Endothelial cell of umbilical vein (primary cell): ENCODE measurements at regions not wholly inside any gene's neighbourhood (a gene's known extent, or its start where the extent isn't known, plus 50 kb on each side); places are given as distances from the start of the nearest gene placed in this dataset.

Experiments
- BruUV-seq: library from RNA; stranded (reverse); fragments of 400-500 nt; replicated peaks from 2 replicates; lab custom pipeline; 2021; lab: Mats Ljungman, UMichigan
- CTCF ChIA-PET: fragments of 300-600, 350-600 bp; sonication (Branson Sonifier 250); formaldehyde crosslinking; loops from one replicate; lab custom pipeline; 2021; ENCODE audit warnings: antibody characterized with exemption, inconsistent platforms; lab: Charles Lee
- POLR2A ChIA-PET: fragments of 300-600, 350-600 bp; sonication (Branson Sonifier 250); formaldehyde crosslinking; loops from one replicate; lab custom pipeline; 2021; ENCODE audit warnings: antibody characterized with exemption, inconsistent platforms; lab: Charles Lee
- DNase-seq: peaks from one replicate; pipeline ENCODE4 v3.0.0-alpha.2; 2011; ENCODE audit warnings: low read depth, low spot score
- FAIRE-seq: peaks from 2 replicates; lab custom pipeline; 2011; peaks lifted over from hg19 to GRCh38; lab: Jason Lieb, UNC
- H2AFZ ChIP-seq: 2 replicates; pipeline ENCODE4 v1.6.0; 2012; ENCODE audit warnings: low read depth, low read length, control low read depth, inconsistent platforms
- H3K27ac ChIP-seq: 2 replicates; pipeline ENCODE4 v1.5.1; 2011; ENCODE audit warnings: low read depth, mild to moderate bottlenecking, control low read depth, low read length, moderate library complexity; ENCODE audit not compliant: insufficient read depth
- H3K27me3 ChIP-seq, 2 experiments: 2 replicates each; pipeline versions ENCODE4 v1.6.0 to v1.6.1; 2011; ENCODE audit warnings: low read length in 2 of 2, mixed read lengths in 1 of 2; ENCODE audit not compliant: control insufficient read depth in 2 of 2, insufficient read depth in 2 of 2
- H3K36me3 ChIP-seq, 2 experiments: 2 replicates in 1 of 2; 3 replicates in 1 of 2; pipeline ENCODE4 v1.5.1; 2011; ENCODE audit warnings: low read length in 2 of 2, mild to moderate bottlenecking in 1 of 2, moderate library complexity in 1 of 2; ENCODE audit not compliant: control insufficient read depth in 2 of 2, insufficient read depth in 2 of 2; ENCODE audit errors: extremely low read depth in 1 of 2
- H3K4me1 ChIP-seq: 3 replicates; pipeline ENCODE4 v1.5.1; 2011; ENCODE audit warnings: mild to moderate bottlenecking, low read length; ENCODE audit not compliant: control insufficient read depth, insufficient read depth; ENCODE audit errors: extremely low read depth
- H3K4me2 ChIP-seq: 2 replicates; pipeline ENCODE4 v1.6.1; 2011; ENCODE audit warnings: low read length, control low read depth, mixed read lengths; ENCODE audit not compliant: insufficient read depth
- H3K4me3 ChIP-seq, 3 experiments: fragments of 200-600 bp in 1 of 3; sonication (generic), shearing (Covaris generic) in 1 of 3; replicated peaks in 1 of 3; 2 replicates each; pipeline ENCODE4 v1.5.1; 2011 to 2016; ENCODE audit warnings: control low read depth in 3 of 3, low read length in 3 of 3, mild to moderate bottlenecking in 2 of 3, inconsistent platforms in 1 of 3, low read depth in 1 of 3, moderate library complexity in 1 of 3; ENCODE audit not compliant: insufficient read depth in 1 of 3
- H3K79me2 ChIP-seq: 2 replicates; pipeline ENCODE4 v1.6.0; 2012; ENCODE audit warnings: low read length, inconsistent platforms; ENCODE audit not compliant: control insufficient read depth, insufficient read depth
- H3K9ac ChIP-seq: replicated peaks from 2 replicates; pipeline ENCODE3; 2011; ENCODE audit warnings: low read length, control low read depth; ENCODE audit not compliant: insufficient read depth; ENCODE audit errors: extremely low read depth
- H3K9me1 ChIP-seq: replicated peaks from 3 replicates; pipeline ENCODE4 v1.6.0; 2011; ENCODE audit warnings: mild to moderate bottlenecking, low read length; ENCODE audit not compliant: control insufficient read depth, insufficient read depth; ENCODE audit errors: extremely low read depth
- H3K9me3 ChIP-seq: replicated peaks from 2 replicates; pipeline ENCODE4 v1.5.1; 2012; ENCODE audit warnings: low read length, inconsistent platforms; ENCODE audit not compliant: control insufficient read depth, insufficient read depth
- H4K20me1 ChIP-seq: replicated peaks from 2 replicates; pipeline ENCODE3; 2011; ENCODE audit warnings: mild to moderate bottlenecking, low read length; ENCODE audit not compliant: control insufficient read depth, insufficient read depth; ENCODE audit errors: extremely low read depth
- EZH2 ChIP-seq: IDR thresholded peaks from 2 replicates; pipeline ENCODE4 v1.6.1; 2012; ENCODE audit warnings: borderline replicate concordance, low read depth, mild to moderate bottlenecking, moderate library complexity, low read length, inconsistent platforms; ENCODE audit not compliant: severe bottlenecking
- FOS ChIP-seq: IDR thresholded peaks from 2 replicates; pipeline ENCODE4 v1.6.1; 2011; ENCODE audit warnings: mild to moderate bottlenecking, low read length, moderate library complexity, borderline replicate concordance; ENCODE audit not compliant: insufficient read depth
- GATA2 ChIP-seq: IDR thresholded peaks from 2 replicates; pipeline ENCODE4 v1.7.0; 2011; ENCODE audit warnings: low read depth, mild to moderate bottlenecking, moderate library complexity, mixed read lengths, low read length; ENCODE audit not compliant: insufficient read length, insufficient read depth
- JUN ChIP-seq: IDR thresholded peaks from 2 replicates; pipeline ENCODE4 v1.6.1; 2011; ENCODE audit warnings: borderline replicate concordance, low read depth; ENCODE audit not compliant: insufficient read length, insufficient read depth
- MYC ChIP-seq: IDR thresholded peaks from one replicate; pipeline ENCODE4 v1.6.1; 2011; ENCODE audit warnings: mild to moderate bottlenecking, low read depth, low read length
- POLR2A ChIP-seq: IDR thresholded peaks from 2 replicates; pipeline ENCODE4 v1.6.1; 2012; ENCODE audit warnings: low read depth, mild to moderate bottlenecking, control low read depth, low read length
- POLR2AphosphoS5 ChIP-seq: IDR thresholded peaks from 2 replicates; pipeline ENCODE4 v1.6.1; 2012; ENCODE audit warnings: low read depth, mild to moderate bottlenecking, control low read depth, low read length, moderate library complexity; ENCODE audit not compliant: insufficient read depth
- dilution Hi-C: fragments of 300-500 bp; cut with MboI; formaldehyde crosslinking; loops from one replicate; pipeline ENCODE4 v1.15.0; 2019; ENCODE audit warnings: low sequenced_read_pairs; ENCODE audit not compliant: extremely low pct_ligation_motif_present
- intact Hi-C: fragments of 100-400 bp; cut with micrococcal nuclease; formaldehyde crosslinking; loops from one replicate; pipeline ENCODE4 v1.10.0; 2022
- TF ChIP-seq, protein P1 (sequence below): IDR thresholded peaks from 2 replicates; pipeline ENCODE4 v1.6.1; 2011; ENCODE audit not compliant: insufficient read depth, insufficient read length
- TF ChIP-seq, protein P2 (sequence below), 2 donors: IDR thresholded peaks; 1 replicate in 1 of 2; 2 replicates in 1 of 2; pipeline ENCODE4 v1.5.1; 2011; ENCODE audit warnings: low read length in 2 of 2, mild to moderate bottlenecking in 2 of 2, moderate library complexity in 2 of 2, control low read depth in 1 of 2, inconsistent platforms in 1 of 2, low read depth in 1 of 2; ENCODE audit not compliant: insufficient read depth in 1 of 2; ENCODE audit errors: extremely low read depth in 1 of 2

DNA sequence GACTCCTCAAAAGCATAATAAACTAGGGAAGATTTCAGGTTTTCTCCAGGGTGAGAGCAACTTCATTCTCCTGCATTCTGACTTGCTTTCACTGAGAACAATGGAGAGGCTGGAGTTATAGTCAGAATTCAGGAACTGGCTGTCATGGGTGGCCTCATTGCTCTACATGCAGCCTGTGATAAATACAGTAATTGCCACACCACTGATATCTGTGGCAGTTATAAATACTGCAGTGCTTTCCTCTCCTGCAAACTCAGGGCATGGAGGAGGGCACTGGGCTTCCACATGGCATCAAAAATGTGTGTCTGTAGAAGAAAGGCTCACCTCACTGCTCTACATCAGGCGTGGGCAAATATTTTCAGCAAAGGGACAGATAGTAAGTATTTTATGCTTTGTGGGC is 510.2 kb downstream of the ZNF516 start:
- DNase-seq (no peak), FAIRE-seq (no peak)
- peaks cover 3% of the 10 kb centered on the region for H3K9me3 ChIP-seq
- H3K4me3 ChIP-seq, result no peak overlapping the region
- no peaks in the 10 kb centered on the region for H3K27me3 ChIP-seq
- TF ChIP-seq EZH2 (no peak), MYC (no peak), POLR2AphosphoS5 (no peak), JUN (no peak), POLR2A (no peak), GATA2 (no peak), FOS (no peak)
- TF ChIP-seq, protein P1, sequence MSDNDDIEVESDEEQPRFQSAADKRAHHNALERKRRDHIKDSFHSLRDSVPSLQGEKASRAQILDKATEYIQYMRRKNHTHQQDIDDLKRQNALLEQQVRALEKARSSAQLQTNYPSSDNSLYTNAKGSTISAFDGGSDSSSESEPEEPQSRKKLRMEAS, result no peak
- TF ChIP-seq, protein P2, sequence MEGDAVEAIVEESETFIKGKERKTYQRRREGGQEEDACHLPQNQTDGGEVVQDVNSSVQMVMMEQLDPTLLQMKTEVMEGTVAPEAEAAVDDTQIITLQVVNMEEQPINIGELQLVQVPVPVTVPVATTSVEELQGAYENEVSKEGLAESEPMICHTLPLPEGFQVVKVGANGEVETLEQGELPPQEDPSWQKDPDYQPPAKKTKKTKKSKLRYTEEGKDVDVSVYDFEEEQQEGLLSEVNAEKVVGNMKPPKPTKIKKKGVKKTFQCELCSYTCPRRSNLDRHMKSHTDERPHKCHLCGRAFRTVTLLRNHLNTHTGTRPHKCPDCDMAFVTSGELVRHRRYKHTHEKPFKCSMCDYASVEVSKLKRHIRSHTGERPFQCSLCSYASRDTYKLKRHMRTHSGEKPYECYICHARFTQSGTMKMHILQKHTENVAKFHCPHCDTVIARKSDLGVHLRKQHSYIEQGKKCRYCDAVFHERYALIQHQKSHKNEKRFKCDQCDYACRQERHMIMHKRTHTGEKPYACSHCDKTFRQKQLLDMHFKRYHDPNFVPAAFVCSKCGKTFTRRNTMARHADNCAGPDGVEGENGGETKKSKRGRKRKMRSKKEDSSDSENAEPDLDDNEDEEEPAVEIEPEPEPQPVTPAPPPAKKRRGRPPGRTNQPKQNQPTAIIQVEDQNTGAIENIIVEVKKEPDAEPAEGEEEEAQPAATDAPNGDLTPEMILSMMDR (IDR thresholded peaks at IDR 0.05; ENCODE audit: extremely low read depth in 1 of 2, insufficient read depth in 1 of 2, low read depth in 1 of 2, low read length in 2 of 2), result no peak
- no peak overlapping the region for H3K27ac ChIP-seq
- no peak overlapping the region for H3K9ac ChIP-seq
- no peaks in the 10 kb centered on the region for H3K9me1 ChIP-seq
- intact Hi-C loops (no loop called here), dilution Hi-C loops (no loop called here)
- BruUV-seq, result no TSS peak
- CTCF ChIA-PET, result no interaction called here
- POLR2A ChIA-PET, result no interaction called here
- no peak overlapping the region for H3K4me2 ChIP-seq
- H3K4me1 ChIP-seq, result no peaks in the 10 kb centered on the region
- H3K79me2 ChIP-seq, result no peaks in the 10 kb centered on the region
- H3K36me3 ChIP-seq, result no peaks in the 10 kb centered on the region
- H2AFZ ChIP-seq, result no peak overlapping the region
- H4K20me1 ChIP-seq, result no peaks in the 10 kb centered on the region
